ENCODE measurements at regions not wholly inside any gene's neighbourhood (a gene's known extent, or its start where the extent isn't known, plus 50 kb on each side); places are given as distances from the start of the nearest gene placed in this dataset.

DNA sequence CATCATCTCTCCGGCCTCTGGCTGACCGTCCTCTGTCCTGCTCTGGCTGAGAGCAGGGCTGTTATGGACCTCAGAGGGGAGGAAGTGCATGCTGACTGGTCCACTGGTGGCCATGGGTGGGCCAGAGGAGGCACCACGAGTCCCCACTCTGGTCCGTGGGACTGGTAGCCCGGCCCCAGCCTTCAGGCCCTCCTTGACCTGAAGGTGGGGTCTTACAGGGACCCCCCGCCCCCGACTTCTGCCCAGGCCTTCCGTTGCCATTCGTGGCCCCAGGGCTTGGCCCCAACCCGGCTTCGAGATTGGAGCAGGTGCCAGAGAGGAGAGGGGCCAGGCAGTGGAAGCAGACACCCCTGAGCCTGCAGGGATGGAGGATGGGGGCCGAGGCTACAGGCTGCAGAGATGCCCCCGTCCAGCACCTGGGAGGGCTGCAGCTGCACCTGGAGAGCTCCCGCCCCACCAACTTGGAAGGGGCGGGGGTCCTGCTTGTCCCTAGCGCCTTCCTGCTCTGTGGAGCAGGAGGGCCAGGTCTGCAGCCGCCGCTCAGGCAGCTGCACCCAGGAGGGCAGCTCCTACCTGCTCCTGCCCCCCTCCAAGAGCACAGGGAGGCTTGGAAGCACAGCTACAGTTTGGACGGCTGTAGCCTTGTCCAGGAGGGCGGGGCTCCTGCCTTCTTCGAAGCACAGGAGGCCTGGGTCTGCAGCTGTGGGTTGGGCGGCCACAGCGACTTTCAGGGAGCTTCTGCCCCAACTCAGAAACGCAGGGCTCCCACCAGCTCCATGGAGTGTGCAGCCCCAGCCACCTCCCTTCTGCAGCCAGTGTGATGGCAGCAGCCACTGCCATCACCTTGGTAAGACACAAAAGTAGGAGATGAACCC lies 142.5 kb downstream of the KLF13 start:
- TF ChIP-seq, protein P1, sequence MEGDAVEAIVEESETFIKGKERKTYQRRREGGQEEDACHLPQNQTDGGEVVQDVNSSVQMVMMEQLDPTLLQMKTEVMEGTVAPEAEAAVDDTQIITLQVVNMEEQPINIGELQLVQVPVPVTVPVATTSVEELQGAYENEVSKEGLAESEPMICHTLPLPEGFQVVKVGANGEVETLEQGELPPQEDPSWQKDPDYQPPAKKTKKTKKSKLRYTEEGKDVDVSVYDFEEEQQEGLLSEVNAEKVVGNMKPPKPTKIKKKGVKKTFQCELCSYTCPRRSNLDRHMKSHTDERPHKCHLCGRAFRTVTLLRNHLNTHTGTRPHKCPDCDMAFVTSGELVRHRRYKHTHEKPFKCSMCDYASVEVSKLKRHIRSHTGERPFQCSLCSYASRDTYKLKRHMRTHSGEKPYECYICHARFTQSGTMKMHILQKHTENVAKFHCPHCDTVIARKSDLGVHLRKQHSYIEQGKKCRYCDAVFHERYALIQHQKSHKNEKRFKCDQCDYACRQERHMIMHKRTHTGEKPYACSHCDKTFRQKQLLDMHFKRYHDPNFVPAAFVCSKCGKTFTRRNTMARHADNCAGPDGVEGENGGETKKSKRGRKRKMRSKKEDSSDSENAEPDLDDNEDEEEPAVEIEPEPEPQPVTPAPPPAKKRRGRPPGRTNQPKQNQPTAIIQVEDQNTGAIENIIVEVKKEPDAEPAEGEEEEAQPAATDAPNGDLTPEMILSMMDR (IDR thresholded peaks at IDR 0.05): no peak
- no peak for TF ChIP-seq POLR2A (IDR thresholded peaks at IDR 0.05)
